MV-4-11 (cell line): ENCODE measurements at regions not wholly inside any gene's neighbourhood (a gene's known extent, or its start where the extent isn't known, plus 50 kb on each side); places are given as distances from the start of the nearest gene placed in this dataset.

Experiments used
- DNase-seq: peaks from one replicate; lab custom pipeline; 2025; lab: John Stamatoyannopoulos, UW

DNA sequence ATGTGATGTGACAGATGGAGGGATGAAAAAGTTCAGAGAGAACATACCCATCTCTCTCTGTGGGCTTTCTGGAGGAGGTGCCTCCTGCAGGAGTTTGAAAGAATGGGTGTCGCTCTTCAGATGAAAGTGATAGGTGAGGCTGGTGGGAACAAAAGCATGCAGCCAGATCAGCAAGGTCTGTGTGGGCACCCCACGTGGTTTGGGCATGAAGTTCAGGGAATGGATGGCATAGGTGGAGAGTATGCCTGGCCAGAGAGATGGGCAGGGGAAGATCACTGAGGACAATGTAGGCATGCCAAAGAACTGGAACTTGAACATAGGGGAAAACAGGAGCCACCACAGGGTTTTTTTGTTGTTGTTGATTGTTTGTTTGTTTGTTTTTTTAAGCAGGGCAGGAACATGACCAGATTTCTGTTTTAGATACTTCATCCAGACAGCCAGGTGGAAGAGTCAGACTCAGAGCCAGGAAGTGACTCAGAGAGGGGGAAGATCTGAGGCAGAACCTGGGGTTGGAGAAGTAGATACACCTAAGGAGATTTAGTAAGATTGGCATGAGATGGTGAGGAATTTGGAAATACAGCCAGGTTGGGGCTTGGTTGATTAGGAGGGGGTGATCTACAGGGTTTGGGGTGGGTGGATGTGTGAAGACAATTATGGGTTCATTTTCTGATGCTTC, 64.8 kb upstream of the CLSTN2 start:
- DNase-seq, result no peak

- no peak for DNase-seq
Measured at GRCh38 chr3:139868773-139869172, 66.2 kb upstream of the CLSTN2 start.

DNA sequence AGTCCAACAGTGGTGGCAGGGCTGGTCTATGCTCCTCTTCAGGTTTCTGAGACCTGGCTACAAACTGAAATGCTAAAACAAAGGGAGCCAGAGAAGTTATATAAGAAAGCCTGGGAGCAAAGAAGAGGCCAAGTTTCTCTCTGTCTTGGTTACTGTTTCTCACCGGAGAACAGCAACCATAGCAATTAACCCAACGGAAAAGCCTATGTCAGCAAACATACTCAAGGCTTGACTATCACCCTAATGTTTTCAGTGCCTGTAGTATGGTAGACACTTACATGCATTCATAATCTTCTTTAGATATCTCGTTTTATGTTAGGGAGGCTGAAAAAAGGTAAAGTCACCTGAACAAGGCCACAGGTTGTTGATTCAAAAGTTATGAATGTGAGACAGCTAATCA, 86.3 kb upstream of the CLSTN2 start:
- no peak for DNase-seq

DNA sequence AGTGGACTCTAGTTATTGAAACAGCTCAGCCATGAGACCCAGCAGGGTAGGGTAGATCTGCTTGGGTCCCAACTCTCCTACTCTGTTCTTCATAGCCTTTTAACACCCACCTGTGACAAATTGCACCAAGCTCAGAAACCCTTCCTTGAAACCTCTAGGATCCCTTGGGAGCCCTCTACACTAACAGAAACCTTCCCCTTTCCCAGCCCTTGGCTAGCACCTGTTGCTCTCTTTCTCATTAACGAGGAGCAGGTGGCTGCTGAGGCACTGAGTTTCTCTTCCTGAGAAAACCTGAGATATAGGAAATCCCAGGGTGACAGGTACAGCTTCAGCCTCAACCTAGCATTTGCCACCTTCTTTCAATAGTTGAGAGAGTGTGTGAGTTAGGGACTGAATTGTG, 88.3 kb upstream of the CLSTN2 start:
- no peak for DNase-seq

DNA sequence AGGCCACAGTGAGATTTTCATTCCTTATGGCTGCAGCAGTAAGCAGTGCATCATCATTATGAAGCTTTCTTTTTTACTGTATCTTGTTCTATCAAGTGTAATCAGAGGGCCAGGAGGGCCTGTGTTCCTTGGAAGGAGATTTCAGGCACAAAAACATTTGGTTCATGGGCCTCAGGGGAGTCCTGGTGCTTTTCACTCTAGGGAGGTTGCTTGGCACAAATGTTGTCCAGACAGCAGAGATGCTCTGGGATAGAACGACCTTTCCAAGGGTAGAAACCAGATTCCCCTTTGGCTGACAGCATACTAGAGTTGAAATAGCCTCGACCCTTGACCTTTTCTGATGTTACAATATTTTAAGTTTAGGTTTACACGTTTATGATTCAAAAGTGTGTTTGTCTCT, 95.3 kb upstream of the CLSTN2 start:
- no peak for DNase-seq

DNA sequence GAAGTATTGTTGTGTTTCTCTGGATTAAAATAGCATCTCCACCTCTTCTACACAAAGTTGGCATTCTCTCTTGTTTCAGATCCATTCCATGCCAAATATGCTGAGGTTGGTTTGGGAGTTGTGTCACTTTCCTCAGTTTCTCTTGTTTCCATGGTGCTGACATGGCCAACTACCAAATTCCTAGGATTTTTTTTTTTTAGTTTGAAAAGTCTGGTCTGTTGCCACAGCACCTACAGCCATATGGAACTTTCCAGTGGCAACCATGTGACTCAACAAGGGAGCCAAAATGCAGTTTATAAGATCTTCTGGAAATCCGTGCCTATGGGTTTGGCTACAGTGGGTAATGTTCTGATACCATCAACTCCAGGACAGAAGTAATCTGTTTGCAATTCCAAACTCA, 96.0 kb upstream of the CLSTN2 start:
- DNase-seq, result no peak

DNA sequence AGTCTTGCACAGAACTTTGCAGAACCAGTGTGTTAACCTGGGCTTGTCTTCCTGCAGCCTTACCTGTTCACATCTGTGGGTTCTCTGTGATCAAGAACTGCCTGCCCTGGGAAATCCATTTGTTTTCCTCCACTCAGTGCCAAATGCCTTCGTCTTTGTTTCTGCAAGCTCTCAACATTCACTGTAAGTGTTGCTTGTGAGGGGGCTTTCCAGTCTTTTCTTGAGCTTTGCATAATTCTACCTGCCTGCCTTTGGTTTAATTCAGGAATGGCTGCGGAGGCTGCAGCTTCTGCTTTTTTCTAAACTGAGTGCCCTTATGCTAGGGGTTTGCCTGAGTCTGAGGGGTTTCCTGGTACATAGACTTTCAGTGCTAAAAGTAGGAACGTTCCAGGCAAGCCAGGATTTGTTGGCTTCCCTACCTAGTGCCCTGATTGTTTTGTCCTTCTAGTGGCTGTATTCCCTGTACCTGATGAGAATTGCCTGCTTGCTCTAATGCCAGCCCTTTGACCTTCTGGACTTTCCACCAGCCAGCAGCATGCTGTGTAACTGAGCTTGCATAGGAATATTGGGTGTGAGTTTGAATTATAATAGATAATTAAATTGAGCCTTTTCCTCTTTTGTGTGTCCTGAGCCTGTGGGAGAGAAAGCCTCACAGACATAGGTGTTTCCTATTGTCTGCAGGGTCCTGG, 96.6 kb upstream of the CLSTN2 start:
- DNase-seq, result no peak

- no peak for DNase-seq
Measured at GRCh38 chr3:139836698-139837464, 98.1 kb upstream of the CLSTN2 start.

DNA sequence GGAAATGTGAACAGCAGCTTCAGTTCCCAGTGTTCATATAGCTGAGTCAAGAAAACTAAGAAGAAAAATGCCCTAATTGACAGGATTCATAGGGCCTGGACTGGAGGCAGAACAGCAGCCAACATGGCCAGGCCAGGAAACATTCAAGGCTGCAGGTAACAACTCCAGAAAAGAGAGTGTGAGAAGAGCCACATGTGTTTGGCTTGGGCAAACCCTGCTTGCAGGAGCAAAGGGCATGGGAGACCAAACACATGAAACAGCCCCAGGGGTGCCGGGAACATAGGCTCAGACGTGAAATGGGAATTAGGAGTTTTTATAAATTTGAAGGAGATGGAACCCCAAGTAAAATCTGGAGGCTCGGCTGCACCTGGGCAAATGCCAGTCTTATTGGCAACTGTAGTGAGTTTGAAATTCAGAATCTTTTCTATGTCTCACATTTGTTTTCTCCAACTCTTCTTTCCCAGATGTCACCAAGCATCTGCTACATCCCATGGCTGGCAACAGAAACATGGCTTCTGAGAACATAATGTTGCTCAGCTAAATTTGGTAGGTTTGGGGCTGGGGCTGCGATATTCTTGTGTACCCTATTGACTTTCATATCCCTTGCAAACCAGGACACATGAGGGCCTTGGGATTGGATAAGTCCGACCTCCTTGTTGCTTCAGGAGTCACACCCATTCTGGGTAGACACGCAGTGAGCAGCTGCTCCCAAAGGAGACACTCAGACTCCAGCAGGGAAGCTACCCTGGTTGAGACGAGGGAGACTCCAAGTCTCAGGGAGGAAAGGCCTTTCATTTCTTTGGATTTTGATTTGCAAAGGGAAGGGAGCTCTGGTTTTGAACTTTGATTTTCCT, 98.9 kb upstream of the CLSTN2 start:
- DNase-seq, result no peak

- no peak for DNase-seq
Measured at GRCh38 chr3:139832998-139833397, 102.0 kb upstream of the CLSTN2 start.

DNA sequence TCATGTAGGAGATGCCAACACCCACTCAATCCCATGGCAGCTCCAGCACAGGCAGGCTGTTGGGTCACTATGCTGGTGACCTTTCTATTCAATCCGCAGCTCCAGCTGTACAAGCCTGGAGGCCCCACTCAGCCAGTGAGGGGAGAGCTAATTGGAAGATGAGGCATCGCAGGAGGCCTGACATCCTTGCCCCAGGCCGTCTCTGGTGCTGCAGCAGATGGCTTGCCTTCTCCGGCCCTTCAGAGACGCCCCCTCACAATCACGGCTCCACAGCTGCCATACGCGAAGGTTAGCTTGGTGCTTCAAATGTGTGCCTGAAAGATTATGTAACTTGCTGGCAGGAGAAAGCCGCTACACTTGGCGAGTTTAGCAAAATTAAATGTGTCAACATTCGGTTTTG, 104.2 kb upstream of the CLSTN2 start:
- no peak for DNase-seq

GRCh38 chr3:139827833-139828232, 107.2 kb upstream of the CLSTN2 start:
- DNase-seq, result no peak

GRCh38 chr3:139824864-139825263, 110.1 kb upstream of the CLSTN2 start:
- DNase-seq, result no peak

DNA sequence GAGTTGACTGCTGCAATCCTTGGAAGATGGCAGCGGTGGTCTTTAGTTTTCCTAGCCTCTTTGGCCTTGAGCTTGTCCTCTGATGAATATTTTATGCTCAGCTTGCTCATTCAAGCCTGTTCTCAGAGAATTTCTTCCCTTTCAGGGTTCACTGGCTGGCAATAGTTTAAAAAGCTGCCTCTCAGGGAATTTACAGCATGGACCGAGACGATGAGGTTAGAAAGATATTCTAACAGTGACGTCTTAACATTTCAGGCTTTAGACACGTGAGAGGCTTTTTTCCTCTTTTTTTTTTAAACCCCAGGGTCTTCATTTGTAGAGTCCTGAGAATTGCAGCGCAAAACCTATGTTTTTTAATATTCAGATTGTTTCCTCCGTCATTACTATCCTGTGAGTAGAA, 120.3 kb upstream of the CLSTN2 start:
- no peak for DNase-seq

DNA sequence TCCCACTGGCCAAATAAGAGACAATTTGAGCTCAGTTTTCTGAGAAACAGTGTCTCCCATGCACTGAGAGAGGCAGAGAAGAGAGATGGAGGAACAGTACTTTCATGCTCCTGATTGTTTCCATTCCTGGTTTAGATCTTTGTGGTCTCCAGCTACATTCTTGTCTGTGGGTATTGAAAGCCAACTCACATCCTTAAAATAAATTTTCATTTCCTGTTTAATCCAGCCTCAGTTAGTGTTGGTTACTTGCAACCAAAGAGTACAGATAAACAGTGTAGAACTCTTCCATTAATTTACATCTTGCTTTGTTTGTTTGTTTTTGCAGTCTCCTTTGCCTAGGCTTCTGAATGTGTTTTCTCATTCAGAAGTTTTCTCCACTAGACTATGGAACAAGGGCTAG, 123.7 kb upstream of the CLSTN2 start:
- peak; percentile 85 for DNase-seq

DNA sequence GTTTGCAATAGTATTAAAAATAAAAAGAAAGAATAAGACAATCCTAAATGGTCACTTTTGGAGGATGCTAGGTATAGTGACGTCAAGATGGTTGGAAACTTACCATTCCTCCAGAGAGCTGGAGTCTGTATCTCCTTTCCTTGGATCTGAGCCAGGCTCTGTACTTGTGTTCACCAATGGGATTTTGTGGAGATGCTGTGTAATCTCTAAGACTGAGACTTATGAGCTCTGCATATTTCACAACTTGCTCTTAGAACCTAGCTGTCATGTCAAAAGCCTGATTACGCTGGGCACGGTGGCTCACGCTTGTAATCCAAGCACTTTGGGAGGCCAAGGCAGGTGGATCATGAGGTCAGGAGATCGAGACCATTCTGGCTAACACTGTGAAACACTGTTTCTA, 126.8 kb upstream of the CLSTN2 start:
- peak; percentile 39 for DNase-seq

- no peak for DNase-seq
Measured at GRCh38 chr3:139803294-139803693, 125.5 kb upstream of the NMNAT3 start.

DNA sequence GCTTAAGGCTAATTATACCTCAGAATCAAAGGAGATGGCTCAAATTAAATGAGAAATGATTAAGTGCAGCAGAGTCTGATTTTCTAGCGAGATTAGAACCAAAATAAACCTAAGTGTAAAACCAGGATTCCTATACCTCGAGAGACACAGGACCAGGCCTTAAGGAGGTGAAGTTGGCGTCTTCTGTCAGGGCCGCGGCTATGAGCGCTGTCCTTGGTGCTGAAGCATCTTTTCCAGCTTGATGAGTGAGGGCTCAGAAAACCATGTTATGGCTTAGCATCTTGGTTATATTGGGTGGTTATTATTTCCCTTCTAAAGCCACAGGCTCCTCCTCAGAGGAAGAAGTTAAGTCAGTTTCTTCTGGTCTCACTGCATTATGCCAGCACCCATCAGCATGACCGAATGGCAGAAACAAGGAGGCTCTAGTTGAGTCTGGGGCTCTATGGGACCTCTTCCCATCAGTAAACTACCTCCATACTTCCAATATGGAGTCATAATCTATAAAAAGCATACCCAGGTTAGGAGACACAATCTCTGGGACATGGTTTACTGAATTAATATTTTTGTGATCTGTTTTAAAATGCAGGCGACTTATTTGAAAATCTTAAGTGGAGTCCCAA, 120.1 kb upstream of the NMNAT3 start:
- peak; percentile 31 for DNase-seq

- peak; percentile 35 for DNase-seq
Measured at GRCh38 chr3:139794469-139795265, 116.9 kb upstream of the NMNAT3 start.

- DNase-seq, result no peak
Measured at GRCh38 chr3:139793408-139793807, 115.6 kb upstream of the NMNAT3 start.

DNA sequence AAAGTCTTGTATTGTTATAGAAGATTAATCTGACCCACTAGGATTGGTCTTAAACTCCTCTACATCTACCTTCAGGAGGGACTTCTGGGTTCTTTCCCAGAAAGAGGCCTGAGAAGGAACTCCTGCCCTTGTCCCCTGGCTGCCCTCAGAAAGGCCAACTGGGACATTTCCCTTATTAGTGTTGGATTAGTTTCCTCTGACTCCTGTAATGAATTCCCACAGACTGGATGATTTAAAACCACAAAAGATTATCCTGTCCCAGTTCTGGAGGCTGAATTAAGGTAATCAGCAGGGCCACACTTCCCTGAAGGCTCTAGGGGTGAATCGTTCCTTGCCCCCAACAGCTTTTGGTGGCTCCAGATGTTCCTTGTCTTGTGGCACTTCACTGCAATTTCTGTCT, 102.8 kb upstream of the NMNAT3 start:
- DNase-seq, result no peak
